ENCODE measurements at regions not wholly inside any gene's neighbourhood (a gene's known extent, or its start where the extent isn't known, plus 50 kb on each side); places are given as distances from the start of the nearest gene placed in this dataset.

GRCh38 chr17:77544347-77545110 lies 403.8 kb downstream of the SEC14L1 start:
- WGBS (ENCODE audit: insufficient coverage), result 76% methylated on average over 10 of the region's 13 CpGs
- H3K4me3 ChIP-seq (ENCODE audit: low read length), result no peak overlapping the region
- DNase-seq, result no peak

GRCh38 chr17:77546772-77547241 lies 406.0 kb downstream of the SEC14L1 start:
- H3K27me3 ChIP-seq (ENCODE audit: control insufficient read depth, insufficient read depth, low read length), result peaks cover 11% of the 10 kb centered on the region
- no peaks in the 10 kb centered on the region for H3K36me3 ChIP-seq (ENCODE audit: control insufficient read depth, insufficient read depth, low read length)
- WGBS (ENCODE audit: insufficient coverage), result 17% methylated on average over 7 of the region's 13 CpGs
- DNase-seq, result no peak
- no peak overlapping the region for H3K4me3 ChIP-seq (ENCODE audit: low read length)
- peaks cover 7% of the 10 kb centered on the region for H3K4me1 ChIP-seq (ENCODE audit: control insufficient read depth, insufficient read depth, low read length)
- no peaks in the 10 kb centered on the region for H3K9me3 ChIP-seq (replicated peaks; ENCODE audit: control insufficient read depth, low read depth, low read length)
- H3K27ac ChIP-seq (ENCODE audit: low read length), result no peak overlapping the region

More at GRCh38 chr17:77544347-77545110, 403.8 kb downstream of the SEC14L1 start:
- Histone ChIP-seq H3K4me1 (ENCODE audit: control insufficient read depth, insufficient read depth, low read length) (peaks cover 7% of the 10 kb centered on the region), H3K27me3 (ENCODE audit: control insufficient read depth, insufficient read depth, low read length) (peaks cover 26% of the 10 kb centered on the region), H3K27ac (ENCODE audit: low read length) (no peak overlapping the region), H3K9me3 (replicated peaks; ENCODE audit: control insufficient read depth, low read depth, low read length) (no peaks in the 10 kb centered on the region), H3K36me3 (ENCODE audit: control insufficient read depth, insufficient read depth, low read length) (no peaks in the 10 kb centered on the region)

- 93% methylated on average over 4 of the region's 5 CpGs for WGBS (ENCODE audit: insufficient coverage)
- Histone ChIP-seq H3K27me3 (ENCODE audit: control insufficient read depth, insufficient read depth, low read length) (peaks cover 8% of the 10 kb centered on the region), H3K4me1 (ENCODE audit: control insufficient read depth, insufficient read depth, low read length) (no peaks in the 10 kb centered on the region), H3K9me3 (replicated peaks; ENCODE audit: control insufficient read depth, low read depth, low read length) (no peaks in the 10 kb centered on the region), H3K27ac (ENCODE audit: low read length) (no peak overlapping the region), H3K36me3 (ENCODE audit: control insufficient read depth, insufficient read depth, low read length) (no peaks in the 10 kb centered on the region), H3K4me3 (ENCODE audit: low read length) (no peak overlapping the region)
- DNase-seq, result peak; percentile 22
These were observed 408.2 kb downstream of the SEC14L1 start for GRCh38 chr17:77548967-77549366.

GRCh38 chr17:77549726-77550366 lies 408.7 kb upstream of the TNRC6C start:
- no peak overlapping the region for H3K4me3 ChIP-seq (ENCODE audit: low read length)
- no peaks in the 10 kb centered on the region for H3K36me3 ChIP-seq (ENCODE audit: control insufficient read depth, insufficient read depth, low read length)
- DNase-seq, result no peak
- no peaks in the 10 kb centered on the region for H3K4me1 ChIP-seq (ENCODE audit: control insufficient read depth, insufficient read depth, low read length)
- no peaks in the 10 kb centered on the region for H3K9me3 ChIP-seq (replicated peaks; ENCODE audit: control insufficient read depth, low read depth, low read length)
- no peak overlapping the region for H3K27ac ChIP-seq (ENCODE audit: low read length)
- 44% methylated on average over 5 of the region's 10 CpGs for WGBS (ENCODE audit: insufficient coverage)
- peaks cover 4% of the 10 kb centered on the region for H3K27me3 ChIP-seq (ENCODE audit: control insufficient read depth, insufficient read depth, low read length)

- no peak overlapping the region for H3K27ac ChIP-seq (ENCODE audit: low read length)
- H3K4me1 ChIP-seq (ENCODE audit: control insufficient read depth, insufficient read depth, low read length), result peaks cover 18% of the 10 kb centered on the region
- no peak overlapping the region for H3K4me3 ChIP-seq (ENCODE audit: low read length)
- no peak for DNase-seq
- peaks cover 19% of the 10 kb centered on the region for H3K27me3 ChIP-seq (ENCODE audit: control insufficient read depth, insufficient read depth, low read length)
- WGBS (ENCODE audit: insufficient coverage), result 98% methylated on average over 5 of the region's 5 CpGs
- H3K9me3 ChIP-seq (replicated peaks; ENCODE audit: control insufficient read depth, low read depth, low read length), result no peaks in the 10 kb centered on the region
- H3K36me3 ChIP-seq (ENCODE audit: control insufficient read depth, insufficient read depth, low read length), result no peaks in the 10 kb centered on the region
These were observed 404.9 kb upstream of the TNRC6C start for GRCh38 chr17:77553459-77554066.

GRCh38 chr17:77555121-77555591 lies 403.3 kb upstream of the TNRC6C start:
- no peaks in the 10 kb centered on the region for H3K36me3 ChIP-seq (ENCODE audit: control insufficient read depth, insufficient read depth, low read length)
- no peak overlapping the region for H3K27ac ChIP-seq (ENCODE audit: low read length)
- peaks cover 18% of the 10 kb centered on the region for H3K4me1 ChIP-seq (ENCODE audit: control insufficient read depth, insufficient read depth, low read length)
- H3K4me3 ChIP-seq (ENCODE audit: low read length), result no peak overlapping the region
- 88% methylated on average over 15 of the region's 16 CpGs for WGBS (ENCODE audit: insufficient coverage)
- peaks cover 27% of the 10 kb centered on the region for H3K27me3 ChIP-seq (ENCODE audit: control insufficient read depth, insufficient read depth, low read length)
- DNase-seq, result no peak
- H3K9me3 ChIP-seq (replicated peaks; ENCODE audit: control insufficient read depth, low read depth, low read length), result no peaks in the 10 kb centered on the region

GRCh38 chr17:77555741-77556291 lies 402.7 kb upstream of the TNRC6C start:
- DNase-seq, result peak; percentile 40
- Histone ChIP-seq H3K9me3 (replicated peaks; ENCODE audit: control insufficient read depth, low read depth, low read length) (no peaks in the 10 kb centered on the region), H3K27me3 (ENCODE audit: control insufficient read depth, insufficient read depth, low read length) (peaks cover 27% of the 10 kb centered on the region), H3K4me1 (ENCODE audit: control insufficient read depth, insufficient read depth, low read length) (peaks cover 18% of the 10 kb centered on the region), H3K4me3 (ENCODE audit: low read length) (no peak overlapping the region), H3K36me3 (ENCODE audit: control insufficient read depth, insufficient read depth, low read length) (no peaks in the 10 kb centered on the region), H3K27ac (ENCODE audit: low read length) (no peak overlapping the region)
- 14% methylated on average over 3 of the region's 11 CpGs for WGBS (ENCODE audit: insufficient coverage)

- Histone ChIP-seq H3K27me3 (ENCODE audit: control insufficient read depth, insufficient read depth, low read length) (peaks cover 27% of the 10 kb centered on the region), H3K4me1 (ENCODE audit: control insufficient read depth, insufficient read depth, low read length) (peaks cover 18% of the 10 kb centered on the region), H3K27ac (ENCODE audit: low read length) (no peak overlapping the region), H3K36me3 (ENCODE audit: control insufficient read depth, insufficient read depth, low read length) (no peaks in the 10 kb centered on the region), H3K9me3 (replicated peaks; ENCODE audit: control insufficient read depth, low read depth, low read length) (no peaks in the 10 kb centered on the region), H3K4me3 (ENCODE audit: low read length) (no peak overlapping the region)
- WGBS (ENCODE audit: insufficient coverage), result 41% methylated on average over 5 of the region's 14 CpGs
- DNase-seq, result peak; percentile 77
These were observed 402.0 kb upstream of the TNRC6C start for GRCh38 chr17:77556383-77557061.

- 88% methylated on average over 9 of the region's 12 CpGs for WGBS (ENCODE audit: insufficient coverage)
These were observed 399.5 kb upstream of the TNRC6C start for GRCh38 chr17:77558846-77559626.

More at GRCh38 chr17:77558846-77559626, 399.5 kb upstream of the TNRC6C start:
- H3K27me3 ChIP-seq (ENCODE audit: control insufficient read depth, insufficient read depth, low read length), result peaks cover 27% of the 10 kb centered on the region
- H3K4me1 ChIP-seq (ENCODE audit: control insufficient read depth, insufficient read depth, low read length), result peaks cover 18% of the 10 kb centered on the region
- no peaks in the 10 kb centered on the region for H3K36me3 ChIP-seq (ENCODE audit: control insufficient read depth, insufficient read depth, low read length)
- H3K9me3 ChIP-seq (replicated peaks; ENCODE audit: control insufficient read depth, low read depth, low read length), result no peaks in the 10 kb centered on the region
- no peak overlapping the region for H3K4me3 ChIP-seq (ENCODE audit: low read length)
- no peak overlapping the region for H3K27ac ChIP-seq (ENCODE audit: low read length)
- no peak for DNase-seq

All from muscle of leg (tissue), 3 donors.